HUES6 (cell line): ENCODE measurements at regions not wholly inside any gene's neighbourhood (a gene's known extent, or its start where the extent isn't known, plus 50 kb on each side); places are given as distances from the start of the nearest gene placed in this dataset.
A peak's percentile ranks its signal among the peaks of the same experiment; 100 is the strongest.

Source experiments
- H3K27ac ChIP-seq: 2 replicates; pipeline ENCODE4 v1.7.0; 2013; ENCODE audit warnings: low read depth, mild to moderate bottlenecking, low read length, inconsistent platforms
- H3K27me3 ChIP-seq: 2 replicates; pipeline ENCODE4 v1.6.1; 2013; ENCODE audit warnings: low read length; ENCODE audit not compliant: control insufficient read depth, insufficient read depth
- H3K36me3 ChIP-seq: 2 replicates; pipeline ENCODE4 v1.6.1; 2013; ENCODE audit warnings: low read length; ENCODE audit not compliant: control insufficient read depth, insufficient read depth
- H3K4me1 ChIP-seq: 2 replicates; pipeline ENCODE4 v1.6.1; 2013; ENCODE audit warnings: low read length; ENCODE audit not compliant: control insufficient read depth, insufficient read depth
- H3K4me3 ChIP-seq: 2 replicates; pipeline ENCODE4 v1.5.1; 2013; ENCODE audit warnings: low read depth, low read length
- H3K9ac ChIP-seq: one replicate; pipeline ENCODE4 v1.6.1; 2013; ENCODE audit warnings: mild to moderate bottlenecking, low read length
- H3K9me3 ChIP-seq: 2 replicates; pipeline ENCODE4 v1.6.1; 2013; ENCODE audit warnings: low read depth, low read length; ENCODE audit not compliant: control insufficient read depth, insufficient read depth

GRCh38 chr2:236499691-236500578 is 69.7 kb upstream of the ACKR3 start:
- H3K4me3 ChIP-seq: no peak overlapping the region
- H3K36me3 ChIP-seq: 0 out of 2 replicates have a peak, but pooled peaks cover 3% of the 10 kb centered on the region
- no peaks in the 10 kb centered on the region for H3K4me1 ChIP-seq
- H3K9me3 ChIP-seq: no peaks in the 10 kb centered on the region
- H3K9ac ChIP-seq: no peak overlapping the region
- H3K27ac ChIP-seq: no peak overlapping the region
- H3K27me3 ChIP-seq: no peaks in the 10 kb centered on the region

- no peaks in the 10 kb centered on the region for H3K4me1 ChIP-seq
- H3K9ac ChIP-seq: no peak overlapping the region
- H3K4me3 ChIP-seq: no peak overlapping the region
- no peak overlapping the region for H3K27ac ChIP-seq
- no peaks in the 10 kb centered on the region for H3K27me3 ChIP-seq
- no peaks in the 10 kb centered on the region for H3K9me3 ChIP-seq
- H3K36me3 ChIP-seq: 0 out of 2 replicates have a peak, but pooled peaks cover 3% of the 10 kb centered on the region
Measured at GRCh38 chr2:236501026-236501425, 68.6 kb upstream of the ACKR3 start.

- H3K4me3 ChIP-seq: no peak overlapping the region
- no peak overlapping the region for H3K9ac ChIP-seq
- no peaks in the 10 kb centered on the region for H3K4me1 ChIP-seq
- 0 out of 2 replicates have a peak, but pooled peaks cover 3% of the 10 kb centered on the region for H3K36me3 ChIP-seq
- no peak overlapping the region for H3K27ac ChIP-seq
- no peaks in the 10 kb centered on the region for H3K9me3 ChIP-seq
- H3K27me3 ChIP-seq: 0 out of 2 replicates have a peak, but pooled peaks cover under 1% of the 10 kb centered on the region
Measured at GRCh38 chr2:236501531-236501930, 68.1 kb upstream of the ACKR3 start.

- no peaks in the 10 kb centered on the region for H3K36me3 ChIP-seq
- no peak overlapping the region for H3K27ac ChIP-seq
- H3K4me1 ChIP-seq: no peaks in the 10 kb centered on the region
- no peak overlapping the region for H3K4me3 ChIP-seq
- H3K27me3 ChIP-seq: peaks cover 9% of the 10 kb centered on the region
- H3K9me3 ChIP-seq: no peaks in the 10 kb centered on the region
- no peak overlapping the region for H3K9ac ChIP-seq
Measured at GRCh38 chr2:236503100-236503499, 66.5 kb upstream of the ACKR3 start.

- Histone ChIP-seq H3K4me3 (no peak overlapping the region), H3K4me1 (no peaks in the 10 kb centered on the region), H3K27me3 (peaks cover 13% of the 10 kb centered on the region), H3K27ac (no peak overlapping the region), H3K36me3 (no peaks in the 10 kb centered on the region), H3K9me3 (no peaks in the 10 kb centered on the region), H3K9ac (no peak overlapping the region)
Measured at GRCh38 chr2:236503583-236503982, 66.0 kb upstream of the ACKR3 start.

- no peaks in the 10 kb centered on the region for H3K9me3 ChIP-seq
- peaks cover 4% of the 10 kb centered on the region; the same call in 1 of the 2 replicates for H3K4me1 ChIP-seq
- no peak overlapping the region for H3K27ac ChIP-seq
- H3K9ac ChIP-seq: no peak overlapping the region
- no peak overlapping the region for H3K4me3 ChIP-seq
- H3K27me3 ChIP-seq: peaks cover 16% of the 10 kb centered on the region
- H3K36me3 ChIP-seq: no peaks in the 10 kb centered on the region
Measured at GRCh38 chr2:236505041-236505440, 64.6 kb upstream of the ACKR3 start.

- peaks cover 16% of the 10 kb centered on the region for H3K27me3 ChIP-seq
- H3K9ac ChIP-seq: no peak overlapping the region
- H3K36me3 ChIP-seq: no peaks in the 10 kb centered on the region
Measured at GRCh38 chr2:236505648-236506047, 64.0 kb upstream of the ACKR3 start.

GRCh38 chr2:236507393-236508085 is 62.1 kb upstream of the ACKR3 start:
- no peaks in the 10 kb centered on the region for H3K9me3 ChIP-seq
- H3K27ac ChIP-seq: no peak overlapping the region
- H3K27me3 ChIP-seq: peaks cover 16% of the 10 kb centered on the region
- H3K4me3 ChIP-seq: peak overlapping the region; percentile 69
- peaks cover 5% of the 10 kb centered on the region; the same call in 1 of the 2 replicates for H3K4me1 ChIP-seq
- H3K9ac ChIP-seq: peak overlapping the region; percentile 72
- H3K36me3 ChIP-seq: no peaks in the 10 kb centered on the region

More at GRCh38 chr2:236505648-236506047, 64.0 kb upstream of the ACKR3 start:
- peaks cover 5% of the 10 kb centered on the region; the same call in 1 of the 2 replicates for H3K4me1 ChIP-seq
- H3K4me3 ChIP-seq: no peak overlapping the region
- H3K27ac ChIP-seq: no peak overlapping the region
- no peaks in the 10 kb centered on the region for H3K9me3 ChIP-seq

GRCh38 chr2:236508466-236508865 is 61.2 kb upstream of the ACKR3 start:
- Histone ChIP-seq H3K9me3 (no peaks in the 10 kb centered on the region), H3K27me3 (peaks cover 16% of the 10 kb centered on the region), H3K36me3 (no peaks in the 10 kb centered on the region), H3K4me3 (no peak overlapping the region), H3K9ac (no peak overlapping the region), H3K27ac (no peak overlapping the region), H3K4me1 (peaks cover 5% of the 10 kb centered on the region; the same call in 1 of the 2 replicates)

GRCh38 chr2:236510034-236510433 is 59.6 kb upstream of the ACKR3 start:
- no peak overlapping the region for H3K4me3 ChIP-seq
- no peaks in the 10 kb centered on the region for H3K9me3 ChIP-seq
- peaks cover 5% of the 10 kb centered on the region; the same call in 1 of the 2 replicates for H3K4me1 ChIP-seq
- H3K27me3 ChIP-seq: peaks cover 16% of the 10 kb centered on the region
- H3K36me3 ChIP-seq: no peaks in the 10 kb centered on the region
- H3K9ac ChIP-seq: no peak overlapping the region
- H3K27ac ChIP-seq: no peak overlapping the region

GRCh38 chr2:236511266-236511665 is 58.4 kb upstream of the ACKR3 start:
- Histone ChIP-seq H3K4me3 (no peak overlapping the region), H3K36me3 (no peaks in the 10 kb centered on the region), H3K9ac (no peak overlapping the region), H3K9me3 (0 out of 2 replicates have a peak, but pooled peaks cover 4% of the 10 kb centered on the region), H3K4me1 (peaks cover 5% of the 10 kb centered on the region; the same call in 1 of the 2 replicates), H3K27me3 (peaks cover 16% of the 10 kb centered on the region), H3K27ac (no peak overlapping the region)
